Activated naive CD4-positive, alpha-beta T cell treated with anti-CD3 and anti-CD28 coated beads, Interleukin-2, amount 50 U/mL, for 24 hours (primary cell): ENCODE measurements at regions not wholly inside any gene's neighbourhood (a gene's known extent, or its start where the extent isn't known, plus 50 kb on each side); places are given as distances from the start of the nearest gene placed in this dataset.
"Not testable (repeated sequence)": the region's sequence is repeated elsewhere in the genome, so short reads cannot be mapped to it uniquely, and the experiment has no call there.

Experiments
- H3K27ac Mint-ChIP-seq: one replicate; pipeline ENCODE4 v1.8.0; 2021; ENCODE audit warnings: mild to moderate bottlenecking, mixed read lengths
- H3K27me3 Mint-ChIP-seq: one replicate; pipeline ENCODE4 v1.8.0; 2021; ENCODE audit warnings: mixed read lengths
- H3K36me3 Mint-ChIP-seq: one replicate; pipeline ENCODE4 v1.8.0; 2021; ENCODE audit warnings: mixed read lengths
- H3K4me1 Mint-ChIP-seq: one replicate; pipeline ENCODE4 v1.8.0; 2021; ENCODE audit warnings: mixed read lengths
- H3K4me3 Mint-ChIP-seq: one replicate; pipeline ENCODE4 v1.8.0; 2021; ENCODE audit warnings: mild to moderate bottlenecking, mixed read lengths
- H3K9me3 Mint-ChIP-seq: one replicate; pipeline ENCODE4 v1.8.0; 2021; ENCODE audit warnings: mixed read lengths

- Mint-ChIP-seq H3K27ac (no peak overlapping the region), H3K36me3 (no peaks in the 10 kb centered on the region), H3K4me1 (no peaks in the 10 kb centered on the region), H3K27me3 (peaks cover 2% of the 10 kb centered on the region), H3K4me3 (no peak overlapping the region), H3K9me3 (no peaks in the 10 kb centered on the region)
Observed at GRCh38 chr7:132001146-132001545, 444.7 kb upstream of the PODXL start.

DNA sequence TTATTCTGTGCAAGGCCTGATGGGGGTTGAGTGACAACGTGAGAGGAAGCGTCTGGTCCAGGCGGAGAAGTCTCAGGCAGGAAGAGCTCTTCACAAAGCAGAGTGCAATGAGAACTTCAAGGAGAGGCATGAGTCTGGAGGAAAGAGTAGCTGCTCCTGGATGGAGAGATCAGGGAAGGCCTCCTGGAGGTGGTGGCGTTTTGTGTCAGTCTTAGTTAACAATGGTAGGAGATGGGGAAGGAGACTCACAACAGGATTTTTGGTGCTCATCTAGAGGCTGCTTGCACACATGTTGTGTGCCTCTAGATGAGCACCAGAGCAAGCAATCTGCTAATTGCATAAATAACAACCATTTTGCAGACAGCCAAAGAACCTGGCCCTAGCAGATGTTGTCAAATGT lies 442.8 kb upstream of the PODXL start:
- no peaks in the 10 kb centered on the region for H3K4me1 Mint-ChIP-seq
- H3K4me3 Mint-ChIP-seq = no peak overlapping the region
- H3K36me3 Mint-ChIP-seq = no peaks in the 10 kb centered on the region
- H3K9me3 Mint-ChIP-seq = no peaks in the 10 kb centered on the region
- peaks cover 2% of the 10 kb centered on the region for H3K27me3 Mint-ChIP-seq
- H3K27ac Mint-ChIP-seq = no peak overlapping the region

- no peaks in the 10 kb centered on the region for H3K4me1 Mint-ChIP-seq
- no peak overlapping the region for H3K4me3 Mint-ChIP-seq
- no peaks in the 10 kb centered on the region for H3K9me3 Mint-ChIP-seq
- no peaks in the 10 kb centered on the region for H3K36me3 Mint-ChIP-seq
- H3K27me3 Mint-ChIP-seq = no peaks in the 10 kb centered on the region
- H3K27ac Mint-ChIP-seq = no peak overlapping the region
Observed at GRCh38 chr7:131995324-131995723, 438.9 kb upstream of the PODXL start.

DNA sequence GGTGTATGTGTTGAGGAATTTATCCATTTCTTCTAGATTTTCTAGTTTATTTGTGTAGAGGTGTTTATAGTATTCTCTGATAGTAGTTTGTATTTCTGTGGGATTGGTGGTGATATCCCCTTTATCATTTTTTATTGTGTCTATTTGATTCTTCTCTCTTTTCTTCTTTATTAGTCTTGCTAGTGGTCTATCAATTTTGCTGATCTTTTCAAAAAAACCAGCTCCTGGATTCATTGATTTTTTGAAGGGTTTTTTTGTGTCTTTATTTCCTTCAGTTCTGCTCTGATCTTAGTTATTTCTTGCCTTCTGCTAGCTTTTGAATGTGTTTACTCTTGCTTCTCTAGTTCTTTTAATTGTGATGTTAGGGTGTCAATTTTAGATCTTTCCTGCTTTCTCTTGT lies 424.6 kb upstream of the PODXL start:
- not testable (repeated sequence) for H3K27ac Mint-ChIP-seq, H3K9me3 Mint-ChIP-seq, H3K36me3 Mint-ChIP-seq, H3K4me3 Mint-ChIP-seq, H3K4me1 Mint-ChIP-seq, H3K27me3 Mint-ChIP-seq

DNA sequence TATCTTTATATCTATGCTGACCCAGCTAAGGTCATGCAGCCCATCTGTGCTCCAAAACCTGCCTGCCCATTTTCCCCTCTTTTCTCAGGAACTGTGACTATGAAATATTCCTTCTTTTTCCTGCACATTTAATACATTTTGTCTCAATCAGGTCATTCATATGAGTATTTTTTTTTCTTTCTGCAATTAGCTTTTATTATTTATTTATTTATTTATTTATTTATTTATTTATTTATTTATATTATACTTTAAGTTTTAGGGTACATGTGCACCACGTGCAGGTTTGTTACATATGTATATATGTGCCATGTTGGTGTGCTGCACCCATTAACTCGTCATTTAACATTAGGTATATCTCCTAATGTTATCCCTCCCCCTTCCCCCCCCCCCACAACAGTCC lies 421.7 kb upstream of the PODXL start:
- H3K36me3 Mint-ChIP-seq, H3K4me3 Mint-ChIP-seq, H3K27me3 Mint-ChIP-seq, H3K9me3 Mint-ChIP-seq, H3K27ac Mint-ChIP-seq, H3K4me1 Mint-ChIP-seq: not testable (repeated sequence)

DNA sequence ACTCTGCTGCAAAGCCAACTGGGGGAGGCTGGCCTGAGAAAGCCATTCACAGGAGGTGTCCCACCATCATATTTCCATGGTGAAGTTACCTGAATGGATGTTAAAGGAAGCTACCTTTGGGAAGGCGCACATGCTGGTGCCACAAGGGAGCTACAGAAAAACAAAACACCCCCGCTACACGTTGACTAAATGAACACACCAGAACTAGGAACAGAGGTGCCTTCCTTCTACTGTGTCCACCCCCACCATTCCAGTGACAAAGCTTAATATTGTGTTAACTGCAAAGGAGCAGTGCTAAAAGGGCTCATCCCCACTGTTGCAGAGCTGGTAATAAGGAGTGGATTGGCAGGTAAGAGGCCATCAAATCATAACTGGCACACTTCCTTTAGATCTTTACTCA lies 420.0 kb upstream of the PODXL start:
- no peak overlapping the region for H3K27ac Mint-ChIP-seq

GRCh38 chr7:131974671-131975070 lies 418.2 kb upstream of the PODXL start:
- Mint-ChIP-seq H3K27ac (no peak overlapping the region), H3K9me3 (no peaks in the 10 kb centered on the region), H3K27me3 (peaks cover 2% of the 10 kb centered on the region), H3K4me3 (no peak overlapping the region), H3K36me3 (no peaks in the 10 kb centered on the region), H3K4me1 (no peaks in the 10 kb centered on the region)

More for the DNA sequence above, 420.0 kb upstream of the PODXL start:
- no peaks in the 10 kb centered on the region for H3K9me3 Mint-ChIP-seq
- peaks cover under 1% of the 10 kb centered on the region for H3K27me3 Mint-ChIP-seq
- no peak overlapping the region for H3K4me3 Mint-ChIP-seq
- no peaks in the 10 kb centered on the region for H3K36me3 Mint-ChIP-seq
- no peaks in the 10 kb centered on the region for H3K4me1 Mint-ChIP-seq

DNA sequence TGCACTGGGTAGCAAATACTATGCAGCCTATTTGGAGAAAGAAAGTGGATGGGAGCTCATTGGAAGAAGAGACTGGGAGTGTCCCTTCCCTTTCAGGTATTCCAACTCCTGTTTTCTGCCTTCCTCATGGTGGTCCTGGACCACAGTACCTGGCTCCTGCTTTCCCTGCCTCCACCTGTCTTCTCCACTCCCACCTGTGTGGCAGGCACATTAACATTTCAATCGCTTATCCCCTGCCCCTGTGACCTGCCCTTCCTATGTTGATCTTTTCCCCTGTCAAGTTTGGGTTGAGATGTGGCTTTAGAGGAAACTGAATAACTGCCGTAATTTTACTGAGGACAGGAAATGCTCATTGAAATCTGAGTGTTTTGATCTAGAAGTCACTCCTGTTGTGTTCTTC lies 415.8 kb upstream of the PODXL start:
- Mint-ChIP-seq H3K4me3 (no peak overlapping the region), H3K36me3 (no peaks in the 10 kb centered on the region), H3K27me3 (peaks cover 2% of the 10 kb centered on the region), H3K4me1 (no peaks in the 10 kb centered on the region), H3K9me3 (no peaks in the 10 kb centered on the region), H3K27ac (no peak overlapping the region)

DNA sequence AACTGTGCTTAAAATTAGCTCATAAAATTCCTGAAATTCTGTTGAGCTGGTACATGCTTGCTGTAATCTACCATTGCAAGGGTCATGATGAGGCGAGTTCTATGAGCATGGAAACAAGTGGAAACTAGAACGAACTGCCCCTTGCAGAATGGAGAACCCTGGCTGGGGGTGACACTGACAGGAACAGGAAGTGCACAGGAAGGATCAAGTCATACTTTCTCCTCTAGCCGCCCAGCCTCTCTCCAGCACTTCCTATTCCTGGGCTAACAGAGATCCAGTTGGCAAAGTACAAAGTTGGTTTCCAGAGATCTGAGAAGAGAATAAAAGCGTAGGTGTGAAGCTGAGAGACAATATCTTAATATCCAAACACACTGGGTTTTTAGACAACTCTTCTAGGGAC lies 414.2 kb upstream of the PODXL start:
- Mint-ChIP-seq H3K4me3 (no peak overlapping the region), H3K4me1 (no peaks in the 10 kb centered on the region), H3K36me3 (no peaks in the 10 kb centered on the region), H3K27ac (no peak overlapping the region), H3K27me3 (peaks cover 2% of the 10 kb centered on the region), H3K9me3 (no peaks in the 10 kb centered on the region)

DNA sequence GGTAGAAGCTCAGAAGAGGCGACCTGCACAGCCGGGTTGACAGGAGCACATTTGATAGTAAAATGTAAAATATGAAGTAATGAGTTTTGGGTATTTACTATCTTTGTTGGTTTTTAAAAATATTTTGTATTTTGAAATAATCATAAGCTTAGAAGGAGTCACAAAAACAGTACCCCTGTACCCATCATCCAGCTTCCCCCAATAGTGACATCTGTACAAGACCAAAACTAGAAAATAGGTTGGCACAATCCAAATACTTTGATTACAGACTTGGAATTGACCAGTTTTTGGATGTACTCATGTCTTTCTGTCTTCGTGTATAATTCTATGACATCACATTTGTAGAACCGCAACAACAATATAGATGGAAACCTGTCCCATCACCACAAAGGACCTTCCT lies 413.1 kb upstream of the PODXL start:
- H3K27me3 Mint-ChIP-seq = peaks cover 2% of the 10 kb centered on the region
- no peaks in the 10 kb centered on the region for H3K9me3 Mint-ChIP-seq
- H3K36me3 Mint-ChIP-seq = no peaks in the 10 kb centered on the region
- no peak overlapping the region for H3K27ac Mint-ChIP-seq
- no peak overlapping the region for H3K4me3 Mint-ChIP-seq
- H3K4me1 Mint-ChIP-seq = no peaks in the 10 kb centered on the region

DNA sequence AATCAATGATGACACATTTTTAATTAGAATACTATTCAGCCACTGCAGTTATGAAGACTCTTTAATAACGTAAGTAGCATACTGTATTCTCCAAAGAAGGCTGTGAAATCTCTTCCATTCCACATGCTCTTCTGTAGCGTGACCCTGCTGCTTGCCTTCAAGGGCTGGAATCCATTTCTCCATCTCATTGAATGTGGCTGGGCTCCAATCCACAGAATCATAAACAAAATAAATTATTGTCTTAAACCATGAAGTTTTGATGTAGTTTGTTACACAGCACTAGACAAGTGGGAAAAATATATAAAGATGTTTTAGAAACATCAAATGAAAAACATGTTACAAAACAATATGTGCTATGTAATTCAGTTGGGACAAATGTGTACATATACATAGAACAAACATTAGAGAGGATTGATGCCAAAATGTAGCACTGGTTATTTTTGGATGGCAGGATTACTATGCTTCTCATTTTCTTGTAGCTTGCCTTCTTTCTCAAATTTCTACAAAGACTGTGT lies 410.8 kb upstream of the PODXL start:
- H3K36me3 Mint-ChIP-seq = no peaks in the 10 kb centered on the region
- H3K9me3 Mint-ChIP-seq = no peaks in the 10 kb centered on the region
- no peak overlapping the region for H3K4me3 Mint-ChIP-seq
- H3K27ac Mint-ChIP-seq = no peak overlapping the region
- H3K27me3 Mint-ChIP-seq = peaks cover 2% of the 10 kb centered on the region
- H3K4me1 Mint-ChIP-seq = no peaks in the 10 kb centered on the region

DNA sequence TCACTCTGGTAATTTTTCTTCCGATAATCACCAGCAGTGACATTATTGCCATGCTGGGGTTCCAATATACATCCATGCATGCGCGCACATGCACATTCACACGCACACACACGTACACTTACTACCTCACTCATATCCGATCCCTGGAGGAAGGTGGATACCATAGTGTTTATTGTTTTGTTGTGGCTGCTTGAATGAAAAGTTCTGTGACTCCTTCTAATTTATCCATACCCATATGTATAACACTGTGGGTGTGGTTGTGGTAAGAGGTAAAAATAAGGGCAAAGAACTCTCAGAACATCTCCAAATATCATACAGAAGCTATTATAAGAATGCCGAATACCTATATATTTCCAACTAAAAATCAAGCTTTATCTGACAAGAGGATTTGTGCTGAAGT lies 407.8 kb upstream of the PODXL start:
- H3K27ac Mint-ChIP-seq = no peak overlapping the region

GRCh38 chr7:131961054-131961680 lies 404.7 kb upstream of the PODXL start:
- peaks cover 3% of the 10 kb centered on the region for H3K27me3 Mint-ChIP-seq
- H3K4me3 Mint-ChIP-seq = no peak overlapping the region
- no peaks in the 10 kb centered on the region for H3K36me3 Mint-ChIP-seq
- no peak overlapping the region for H3K27ac Mint-ChIP-seq
- peaks cover 9% of the 10 kb centered on the region for H3K9me3 Mint-ChIP-seq
- H3K4me1 Mint-ChIP-seq = no peaks in the 10 kb centered on the region

More for the DNA sequence above, 407.8 kb upstream of the PODXL start:
- no peaks in the 10 kb centered on the region for H3K9me3 Mint-ChIP-seq
- no peak overlapping the region for H3K4me3 Mint-ChIP-seq
- no peaks in the 10 kb centered on the region for H3K27me3 Mint-ChIP-seq
- no peaks in the 10 kb centered on the region for H3K4me1 Mint-ChIP-seq
- H3K36me3 Mint-ChIP-seq = no peaks in the 10 kb centered on the region

- H3K9me3 Mint-ChIP-seq = peaks cover 9% of the 10 kb centered on the region
- no peaks in the 10 kb centered on the region for H3K36me3 Mint-ChIP-seq
- no peak overlapping the region for H3K27ac Mint-ChIP-seq
- H3K4me3 Mint-ChIP-seq = no peak overlapping the region
- H3K27me3 Mint-ChIP-seq = peaks cover 5% of the 10 kb centered on the region
- H3K4me1 Mint-ChIP-seq = no peaks in the 10 kb centered on the region
Observed at GRCh38 chr7:131959106-131959812, 402.8 kb upstream of the PODXL start.

DNA sequence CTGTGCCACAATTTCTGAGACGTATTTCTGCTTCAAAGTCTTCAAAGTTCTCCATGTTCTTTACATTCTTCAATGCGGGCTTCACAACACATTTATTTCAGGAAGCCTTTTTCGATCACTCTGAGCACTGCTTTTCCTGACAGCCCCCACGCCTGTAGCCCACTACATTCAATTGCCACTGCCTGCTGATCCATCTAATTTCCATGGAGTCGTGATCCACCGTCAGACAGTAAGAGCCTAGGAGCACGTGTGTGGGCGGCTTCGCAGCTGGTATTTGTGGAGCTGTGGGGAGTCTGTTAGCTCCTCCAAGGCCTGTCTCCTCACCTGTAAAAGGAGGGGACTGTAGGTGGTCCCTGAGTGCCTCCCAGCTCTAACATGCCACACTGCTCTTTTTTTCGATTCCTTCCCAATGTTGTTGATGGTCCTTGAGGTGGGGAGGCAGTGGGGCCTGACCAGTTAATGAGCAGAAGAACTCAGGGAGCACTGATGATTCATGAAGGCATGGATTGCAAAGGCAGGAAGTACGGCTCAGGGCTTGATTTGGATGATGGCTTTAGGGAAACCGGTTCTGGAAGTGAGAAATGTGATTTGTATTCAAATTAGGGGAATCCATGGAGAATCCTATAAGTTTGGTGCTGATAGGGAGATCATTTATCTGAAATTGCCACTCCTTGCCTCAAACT lies 401.1 kb upstream of the PODXL start:
- Mint-ChIP-seq H3K36me3 (no peaks in the 10 kb centered on the region), H3K27ac (no peak overlapping the region), H3K4me1 (no peaks in the 10 kb centered on the region), H3K4me3 (no peak overlapping the region), H3K9me3 (peaks cover 9% of the 10 kb centered on the region), H3K27me3 (peaks cover 9% of the 10 kb centered on the region)

DNA sequence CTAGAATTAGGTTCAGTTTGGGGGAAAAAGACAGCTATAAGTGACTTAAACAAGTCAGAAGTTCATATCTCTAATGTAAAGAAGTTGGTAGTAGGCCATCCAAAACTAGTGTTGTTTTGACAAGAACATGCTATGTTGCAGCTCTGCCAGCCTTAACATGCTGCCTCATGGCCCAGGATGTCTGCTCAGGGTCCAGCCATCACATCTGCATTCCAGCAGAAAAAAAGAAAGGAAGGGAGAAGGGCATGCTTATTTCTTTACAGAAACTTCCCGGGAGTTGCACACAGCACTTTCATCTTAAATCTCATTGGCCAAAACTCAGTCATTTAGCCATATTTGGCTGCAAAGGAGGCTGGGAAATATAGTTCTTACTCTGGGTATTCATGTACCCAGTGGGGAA lies 400.4 kb upstream of the PODXL start:
- Mint-ChIP-seq H3K4me1 (no peaks in the 10 kb centered on the region), H3K27ac (no peak overlapping the region), H3K9me3 (peaks cover 9% of the 10 kb centered on the region), H3K27me3 (peaks cover 9% of the 10 kb centered on the region), H3K36me3 (no peaks in the 10 kb centered on the region), H3K4me3 (no peak overlapping the region)
